ENCODE measurements at regions not wholly inside any gene's neighbourhood (a gene's known extent, or its start where the extent isn't known, plus 50 kb on each side); places are given as distances from the start of the nearest gene placed in this dataset.

DNA sequence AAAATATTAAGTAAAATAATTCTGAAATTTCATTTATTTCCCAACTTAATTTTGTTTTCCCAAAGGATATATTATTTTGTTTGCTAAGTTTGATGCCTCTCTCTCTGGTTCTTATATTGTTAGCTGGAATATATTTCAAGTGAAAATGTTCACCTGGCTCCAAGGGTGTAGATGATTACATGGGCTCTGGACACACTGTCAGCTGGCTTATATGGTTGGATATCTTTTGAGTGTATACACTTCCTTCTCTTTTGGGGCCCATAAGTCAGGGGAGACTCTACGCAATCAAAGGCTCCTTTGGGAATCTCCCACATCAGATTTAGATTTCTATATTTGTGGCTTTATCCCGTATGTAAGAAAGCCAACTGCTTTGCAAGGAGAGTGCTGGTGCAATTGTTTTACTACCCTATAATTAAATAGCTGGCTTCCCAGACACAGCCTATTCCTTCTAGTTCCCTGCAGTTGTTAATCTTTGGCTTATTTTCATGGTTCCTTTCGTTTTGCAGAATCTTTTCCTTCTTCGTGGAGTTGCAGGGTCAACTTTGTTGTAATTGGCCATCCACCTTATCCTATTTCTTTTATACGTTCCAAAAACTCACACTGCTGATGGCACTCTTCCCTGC is 225.7 kb downstream of the DPH6 start:
- no peaks in the 10 kb centered on the region for H3K27me3 ChIP-seq (ENCODE audit: insufficient read depth, low read depth)
- no peak overlapping the region for H2AFZ ChIP-seq
- H3K9me3 ChIP-seq (ENCODE audit: insufficient read depth, low read depth) = no peaks in the 10 kb centered on the region
- POLR2A ChIA-PET (ENCODE audit: unreplicated experiment) = interaction anchor here (0.7 kb wide), 1 partner anchor 313 kb away, joined by 10 read pairs; no protein-coding TSS in a partner anchor
- H3F3A ChIP-seq (ENCODE audit: insufficient read depth, low read depth) = no peaks in the 10 kb centered on the region
- no TSS peak for BruUV-seq (replicated peaks)
- DNase-seq = no peak
- no peaks in the 10 kb centered on the region for H4K20me1 ChIP-seq (ENCODE audit: insufficient read depth)
- no peak overlapping the region for H3K27ac ChIP-seq
- no peaks in the 10 kb centered on the region for H3K4me1 ChIP-seq (replicated peaks; ENCODE audit: insufficient read depth)
- CTCF ChIA-PET = no interaction called here
- no peaks in the 10 kb centered on the region for H3K9me2 ChIP-seq (ENCODE audit: insufficient read depth)
- no peaks in the 10 kb centered on the region for H3K36me3 ChIP-seq (ENCODE audit: low read depth)
- TF ChIP-seq, protein P1, sequence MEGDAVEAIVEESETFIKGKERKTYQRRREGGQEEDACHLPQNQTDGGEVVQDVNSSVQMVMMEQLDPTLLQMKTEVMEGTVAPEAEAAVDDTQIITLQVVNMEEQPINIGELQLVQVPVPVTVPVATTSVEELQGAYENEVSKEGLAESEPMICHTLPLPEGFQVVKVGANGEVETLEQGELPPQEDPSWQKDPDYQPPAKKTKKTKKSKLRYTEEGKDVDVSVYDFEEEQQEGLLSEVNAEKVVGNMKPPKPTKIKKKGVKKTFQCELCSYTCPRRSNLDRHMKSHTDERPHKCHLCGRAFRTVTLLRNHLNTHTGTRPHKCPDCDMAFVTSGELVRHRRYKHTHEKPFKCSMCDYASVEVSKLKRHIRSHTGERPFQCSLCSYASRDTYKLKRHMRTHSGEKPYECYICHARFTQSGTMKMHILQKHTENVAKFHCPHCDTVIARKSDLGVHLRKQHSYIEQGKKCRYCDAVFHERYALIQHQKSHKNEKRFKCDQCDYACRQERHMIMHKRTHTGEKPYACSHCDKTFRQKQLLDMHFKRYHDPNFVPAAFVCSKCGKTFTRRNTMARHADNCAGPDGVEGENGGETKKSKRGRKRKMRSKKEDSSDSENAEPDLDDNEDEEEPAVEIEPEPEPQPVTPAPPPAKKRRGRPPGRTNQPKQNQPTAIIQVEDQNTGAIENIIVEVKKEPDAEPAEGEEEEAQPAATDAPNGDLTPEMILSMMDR (conservative IDR thresholded peaks at IDR 0.05) = no peak
- TF ChIP-seq EZH2 (IDR thresholded peaks at IDR 0.05; ENCODE audit: low read depth) = no peak
- intact Hi-C loops (cut with micrococcal nuclease; ENCODE audit: unreplicated experiment) = no loop called here
- no peak overlapping the region for H3K4me3 ChIP-seq
- no peak overlapping the region for H3K4me2 ChIP-seq
- no peaks in the 10 kb centered on the region for H3K79me2 ChIP-seq (ENCODE audit: low read depth)

DNA sequence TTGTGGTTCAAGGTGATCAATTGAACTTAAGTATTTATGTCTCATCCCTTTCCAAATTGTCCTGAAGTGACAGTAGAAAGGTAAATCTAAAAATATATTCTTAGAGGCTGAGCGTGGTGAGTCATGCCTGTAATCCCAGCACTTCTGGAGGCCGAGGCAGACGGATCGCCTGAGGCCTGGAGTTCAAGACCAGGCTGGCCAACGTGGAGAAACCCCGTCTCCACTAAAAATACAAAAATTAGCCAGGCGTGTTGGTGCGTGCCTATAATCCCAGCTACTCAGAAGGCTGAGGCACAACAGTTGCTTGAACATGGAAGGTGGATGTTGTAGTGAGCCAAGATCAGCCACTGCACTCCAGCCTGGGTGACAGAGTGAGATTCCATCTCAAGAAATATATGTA is 226.6 kb downstream of the DPH6 start:
- ChIA-PET POLR2A (ENCODE audit: unreplicated experiment) (no interaction called here), CTCF (no interaction called here)
- Histone ChIP-seq H3K9me2 (ENCODE audit: insufficient read depth) (no peaks in the 10 kb centered on the region), H3F3A (ENCODE audit: insufficient read depth, low read depth) (no peaks in the 10 kb centered on the region), H3K27ac (no peak overlapping the region), H3K36me3 (ENCODE audit: low read depth) (no peaks in the 10 kb centered on the region), H3K79me2 (ENCODE audit: low read depth) (no peaks in the 10 kb centered on the region), H3K27me3 (ENCODE audit: insufficient read depth, low read depth) (no peaks in the 10 kb centered on the region), H3K9me3 (ENCODE audit: insufficient read depth, low read depth) (no peaks in the 10 kb centered on the region), H2AFZ (no peak overlapping the region), H3K4me1 (replicated peaks; ENCODE audit: insufficient read depth) (no peaks in the 10 kb centered on the region), H4K20me1 (ENCODE audit: insufficient read depth) (no peaks in the 10 kb centered on the region), H3K4me3 (no peak overlapping the region), H3K4me2 (no peak overlapping the region)
- no peak for DNase-seq
- TF ChIP-seq EZH2 (IDR thresholded peaks at IDR 0.05; ENCODE audit: low read depth) = no peak
- TF ChIP-seq, protein P1 (conservative IDR thresholded peaks at IDR 0.05) = no peak
- no TSS peak for BruUV-seq (replicated peaks)
- intact Hi-C loops (cut with micrococcal nuclease; ENCODE audit: unreplicated experiment) = no loop called here

DNA sequence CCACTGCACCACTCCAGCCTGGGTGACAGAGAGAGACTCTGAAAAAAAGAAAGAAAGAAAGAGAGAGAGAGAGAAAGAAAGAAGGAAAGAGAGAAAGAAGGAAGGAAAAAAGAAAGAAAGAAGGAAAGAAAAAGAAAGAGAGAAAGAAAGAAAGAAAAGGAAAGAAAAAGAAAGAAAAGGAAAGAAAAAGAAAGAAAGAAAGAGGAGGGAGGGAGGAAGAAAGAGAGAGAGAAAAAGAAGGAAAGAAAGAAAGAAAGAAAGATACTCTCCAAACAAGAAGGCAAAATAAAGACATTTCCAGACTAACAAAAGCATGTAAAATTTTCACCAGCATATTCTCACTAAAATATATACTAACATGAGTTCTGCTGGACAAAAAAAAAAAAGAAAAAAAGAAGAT is 228.7 kb downstream of the DPH6 start:
- H3K27me3 ChIP-seq (ENCODE audit: insufficient read depth, low read depth) = no peaks in the 10 kb centered on the region
- H3K9me2 ChIP-seq (ENCODE audit: insufficient read depth) = no peaks in the 10 kb centered on the region
- BruUV-seq (replicated peaks) = no TSS peak
- no peak overlapping the region for H3K4me3 ChIP-seq
- no peak for DNase-seq
- no peaks in the 10 kb centered on the region for H3F3A ChIP-seq (ENCODE audit: insufficient read depth, low read depth)
- H3K9me3 ChIP-seq (ENCODE audit: insufficient read depth, low read depth) = no peaks in the 10 kb centered on the region
- no peaks in the 10 kb centered on the region for H3K4me1 ChIP-seq (replicated peaks; ENCODE audit: insufficient read depth)
- POLR2A ChIA-PET (ENCODE audit: unreplicated experiment) = no interaction called here
- H3K79me2 ChIP-seq (ENCODE audit: low read depth) = no peaks in the 10 kb centered on the region
- H2AFZ ChIP-seq = no peak overlapping the region
- TF ChIP-seq, protein P1 (conservative IDR thresholded peaks at IDR 0.05) = no peak
- no peak for TF ChIP-seq EZH2 (IDR thresholded peaks at IDR 0.05; ENCODE audit: low read depth)
- H3K36me3 ChIP-seq (ENCODE audit: low read depth) = no peaks in the 10 kb centered on the region
- intact Hi-C loops (cut with micrococcal nuclease; ENCODE audit: unreplicated experiment) = no loop called here
- no peak overlapping the region for H3K4me2 ChIP-seq
- CTCF ChIA-PET = interaction anchor here (0.7 kb wide), 1 partner anchor 23 kb away, joined by 4 read pairs; no protein-coding TSS in a partner anchor
- no peaks in the 10 kb centered on the region for H4K20me1 ChIP-seq (ENCODE audit: insufficient read depth)
- H3K27ac ChIP-seq = no peak overlapping the region
